Sciatic nerve (tissue), 2 donors: ENCODE measurements at regions not wholly inside any gene's neighbourhood (a gene's known extent, or its start where the extent isn't known, plus 50 kb on each side); places are given as distances from the start of the nearest gene placed in this dataset.
"Not testable (repeated sequence)": the region's sequence is repeated elsewhere in the genome, so short reads cannot be mapped to it uniquely, and the experiment has no call there.

Experiments used
- ATAC-seq: fragments of 200-7000 bp; cut with Tn5 transposase; one replicate; pipeline ENCODE4 v1.9.1; 2020; ENCODE audit warnings: mild to moderate bottlenecking, moderate library complexity
- DNase-seq: peaks from one replicate; pipeline ENCODE4 v3.0.0-alpha.2; 2020; ENCODE audit warnings: low spot score
- intact Hi-C: fragments of 100-400 bp; cut with DNase I; formaldehyde crosslinking; loops from one replicate; pipeline ENCODE4 v1.14.2; 2022
- donor health status: DM: no; HTN: no; CAD: no.
- donor health status: DM: no; HTN: no; CAD: no.

- no peak for DNase-seq
- ATAC-seq: peak; percentile 22
- intact Hi-C loops: no loop called here
Observed at GRCh38 chr5:124034083-124034700, 522.2 kb downstream of the CSNK1G3 start.

DNA sequence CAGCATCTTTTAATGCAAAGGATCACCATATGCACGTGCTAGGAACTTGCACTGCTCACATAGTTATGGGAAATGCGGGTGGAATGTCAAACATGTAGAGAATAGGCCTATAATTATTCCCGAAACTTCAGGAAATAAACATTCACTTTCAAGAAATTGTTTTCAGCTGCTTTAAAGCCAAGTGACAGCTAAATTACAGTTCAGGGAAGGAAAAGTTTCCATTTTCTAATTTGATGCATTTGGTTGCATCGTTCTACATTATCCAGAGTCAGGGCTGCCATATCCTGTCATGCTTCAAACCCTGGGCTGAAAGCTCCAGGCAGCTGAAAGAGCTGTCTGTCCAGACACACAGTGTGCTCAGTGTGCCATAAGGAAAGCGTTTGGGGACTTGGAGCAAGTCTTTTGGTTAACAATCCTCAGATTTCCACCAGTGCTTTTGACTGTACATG lies 518.1 kb downstream of the CSNK1G3 start:
- intact Hi-C loops: no loop called here
- DNase-seq: no peak
- no peak for ATAC-seq

DNA sequence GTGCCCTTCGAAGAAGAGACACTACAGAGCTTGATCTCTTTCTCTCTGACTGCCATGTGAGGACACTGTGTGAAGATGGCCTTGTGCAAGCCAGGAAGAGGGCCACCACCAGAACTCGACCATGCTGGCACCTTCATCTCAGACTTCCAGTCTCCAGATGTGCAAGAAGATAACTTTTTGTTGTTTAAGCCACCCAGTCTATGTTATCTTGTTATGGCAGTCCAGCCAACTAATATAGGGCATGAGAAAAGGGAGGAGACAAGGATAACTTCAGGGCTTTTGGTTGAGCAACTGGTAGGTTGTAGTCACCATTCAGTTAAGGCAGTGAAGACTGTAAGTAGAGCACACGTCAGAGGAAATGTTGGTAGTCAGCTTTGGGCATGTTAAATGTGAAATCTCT lies 515.5 kb downstream of the CSNK1G3 start:
- intact Hi-C loops: no loop called here
- ATAC-seq (no peak), DNase-seq (no peak)

DNA sequence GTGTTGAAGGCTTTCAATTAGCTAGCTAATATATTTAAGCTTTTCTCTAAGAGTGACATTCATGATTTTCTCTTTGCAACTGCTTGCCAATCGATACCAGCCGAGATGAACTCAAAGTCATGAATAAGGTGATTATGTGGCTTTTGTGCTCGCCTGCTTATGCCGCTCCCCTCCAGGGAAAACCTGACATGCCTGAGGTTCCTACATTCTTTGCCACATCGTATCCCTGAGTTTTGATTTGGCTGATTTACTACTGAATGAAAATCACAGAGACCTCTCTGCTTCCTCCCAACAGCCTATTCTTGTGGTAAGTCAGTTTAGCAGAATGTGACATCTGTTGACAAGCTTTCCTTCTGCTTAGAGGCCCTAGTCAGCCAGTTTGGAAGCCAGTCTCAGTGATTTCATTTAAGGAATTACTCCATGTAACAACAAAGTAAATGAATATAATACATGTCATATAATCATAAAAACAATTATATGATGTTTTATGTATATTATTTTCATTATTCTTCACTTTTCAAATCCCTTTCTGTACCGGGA lies 513.4 kb downstream of the CSNK1G3 start:
- DNase-seq: no peak
- ATAC-seq: no peak
- intact Hi-C loops: no loop called here

DNA sequence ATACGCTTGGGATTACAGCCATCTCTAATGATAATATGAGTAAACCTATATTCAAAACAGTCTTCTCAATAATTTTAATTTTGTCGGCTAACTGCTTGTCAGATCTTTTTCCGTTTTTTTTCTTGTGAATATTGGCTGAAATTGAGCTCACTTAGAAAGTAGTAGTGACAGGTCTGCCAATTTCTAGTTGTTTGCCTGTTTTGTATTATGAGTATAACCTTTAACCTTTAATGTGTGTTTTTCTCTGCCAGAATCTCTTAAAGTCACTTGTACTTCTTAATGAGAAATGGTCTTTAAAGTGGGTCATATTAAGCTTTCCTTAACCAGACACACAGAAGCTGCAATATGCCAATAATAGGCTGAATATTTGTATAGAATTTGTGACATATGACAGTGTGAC lies 511.0 kb downstream of the CSNK1G3 start:
- no peak for DNase-seq
- no peak for ATAC-seq
- intact Hi-C loops: no loop called here

- intact Hi-C loops: no loop called here
- DNase-seq: no peak
- no peak for ATAC-seq
Observed at GRCh38 chr5:124021776-124022175, 509.8 kb downstream of the CSNK1G3 start.

GRCh38 chr5:124021066-124021641 lies 509.2 kb downstream of the CSNK1G3 start:
- intact Hi-C loops: no loop called here
- DNase-seq: no peak
- ATAC-seq: no peak

DNA sequence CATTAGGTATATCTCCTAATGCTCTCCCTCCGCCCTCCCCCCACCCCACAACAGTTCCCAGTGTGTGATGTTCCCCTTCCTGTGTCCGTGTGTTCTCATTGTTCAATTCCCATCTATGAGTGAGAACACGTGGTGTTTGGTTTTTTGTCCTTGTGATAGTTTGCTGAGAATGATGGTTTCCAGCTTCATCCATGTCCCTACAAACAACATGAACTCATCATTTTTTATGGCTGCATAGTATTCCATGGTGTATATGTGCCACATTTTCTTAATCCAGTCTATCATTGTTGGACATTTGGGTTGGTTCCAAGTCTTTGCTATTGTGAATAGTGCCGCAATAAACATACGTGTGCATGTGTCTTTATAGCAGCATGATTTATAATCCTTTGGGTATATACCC lies 505.3 kb downstream of the CSNK1G3 start:
- ATAC-seq, intact Hi-C loops: not testable (repeated sequence)

GRCh38 chr5:124007675-124008398 lies 495.9 kb downstream of the CSNK1G3 start:
- ATAC-seq (no peak), DNase-seq (no peak)
- intact Hi-C loops: no loop called here

More for the DNA sequence above, 505.3 kb downstream of the CSNK1G3 start:
- DNase-seq: not testable (repeated sequence)

DNA sequence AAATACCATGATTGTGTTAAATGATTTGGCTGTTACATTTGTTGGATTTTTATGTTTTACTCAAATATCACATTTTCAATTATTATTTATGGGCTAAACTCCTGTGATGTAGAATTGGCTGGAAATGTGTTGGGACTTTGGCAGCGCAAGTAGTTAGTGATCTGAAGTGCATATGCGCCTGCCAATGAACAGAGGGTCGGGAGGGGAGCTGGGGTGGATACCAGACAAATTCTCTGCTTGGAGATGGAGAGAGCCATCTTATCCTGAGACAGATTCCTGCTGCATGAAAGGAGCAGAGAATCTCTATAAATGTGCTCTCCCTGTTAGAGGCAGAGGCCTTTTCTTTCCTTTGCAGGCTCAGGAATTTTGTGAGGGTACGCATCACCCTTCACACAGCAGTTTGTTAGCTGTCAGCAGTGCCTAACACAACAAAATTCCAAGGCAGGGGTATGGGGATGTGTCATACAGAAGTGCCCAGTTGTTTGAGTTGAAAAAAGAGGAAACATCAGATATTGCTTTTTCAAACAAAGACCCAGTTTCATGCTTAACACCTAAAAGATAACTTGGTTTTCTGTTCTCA lies 489.1 kb downstream of the CSNK1G3 start:
- DNase-seq (no peak), ATAC-seq (no peak)
- intact Hi-C loops: no loop called here

DNA sequence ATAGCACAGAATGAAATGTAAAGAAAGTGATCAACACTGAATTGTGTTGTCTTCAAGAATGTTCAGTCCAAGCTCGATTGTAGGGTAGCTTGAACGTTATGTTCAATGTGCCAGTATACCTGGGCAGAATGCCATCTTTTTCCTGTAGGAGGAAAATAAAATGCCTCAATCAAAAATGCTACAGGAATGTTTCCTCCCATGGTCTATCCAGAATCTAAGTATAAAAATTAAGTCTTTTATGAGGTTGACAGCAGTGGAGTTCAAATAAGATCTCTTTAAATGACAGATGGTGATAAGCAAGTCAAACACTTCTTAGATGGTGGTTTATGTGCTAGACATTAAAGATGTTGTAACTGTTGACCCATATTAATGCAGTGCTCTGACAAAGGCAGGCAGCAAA lies 488.6 kb downstream of the CSNK1G3 start:
- ATAC-seq (no peak), DNase-seq (no peak)
- intact Hi-C loops: no loop called here

DNA sequence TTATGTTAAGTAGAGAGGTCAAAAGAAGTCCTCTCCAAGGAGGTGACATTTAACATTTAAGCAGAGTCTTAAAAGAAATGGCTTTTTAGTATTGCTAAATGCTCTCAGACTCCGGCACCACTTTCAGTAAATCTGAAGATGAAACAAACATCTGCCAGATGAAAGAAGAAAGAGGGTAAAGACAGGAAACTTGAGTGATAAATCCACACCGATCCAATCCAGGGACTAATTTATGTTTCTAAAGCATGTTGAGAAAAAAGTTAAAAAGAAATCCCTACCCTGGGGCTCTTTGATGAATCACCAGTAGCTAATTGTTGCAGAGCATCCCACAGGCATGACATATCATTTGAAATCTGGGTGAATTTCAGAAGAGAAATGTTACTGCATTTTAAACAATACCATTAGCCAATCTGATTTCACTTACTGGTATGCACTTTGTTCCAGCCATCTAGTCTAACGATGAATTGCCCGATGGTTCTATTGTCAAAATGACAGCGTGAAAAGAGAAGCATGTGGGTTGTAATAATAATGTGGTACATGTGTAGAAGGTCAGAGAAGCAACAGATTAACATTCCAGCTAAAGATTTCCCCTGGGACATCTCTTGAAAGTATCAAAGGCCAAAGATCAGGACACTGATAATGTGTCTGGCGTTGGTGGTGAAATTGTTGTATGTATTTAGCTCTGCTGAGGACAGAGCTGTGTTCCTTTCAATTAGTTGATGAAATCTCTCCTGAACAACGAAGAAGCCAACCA lies 485.7 kb downstream of the CSNK1G3 start:
- DNase-seq: no peak
- intact Hi-C loops: no loop called here
- ATAC-seq: peak; percentile 67

GRCh38 chr5:123997064-123997461 lies 485.1 kb downstream of the CSNK1G3 start:
- intact Hi-C loops: no loop called here
- ATAC-seq: no peak
- DNase-seq: no peak

DNA sequence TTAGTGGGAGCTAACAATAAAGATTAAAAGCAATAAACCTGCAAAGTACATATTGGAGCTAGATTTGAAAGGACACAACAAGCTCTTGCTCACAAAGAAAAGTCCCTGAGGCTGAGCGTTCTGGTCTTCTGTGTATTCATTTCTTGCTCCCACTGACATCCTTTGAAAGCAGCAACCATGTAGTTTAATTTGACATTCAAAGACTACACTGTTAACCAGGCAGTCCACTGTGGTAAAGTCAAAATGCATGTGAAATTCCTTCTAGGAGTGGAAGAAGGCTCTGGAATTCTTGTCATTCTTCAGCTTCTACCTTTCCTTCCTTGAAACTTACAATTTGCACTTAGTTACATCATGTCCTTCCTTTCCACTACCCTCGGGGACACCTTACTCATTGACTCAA lies 480.7 kb downstream of the CSNK1G3 start:
- intact Hi-C loops: no loop called here
- no peak for ATAC-seq

DNA sequence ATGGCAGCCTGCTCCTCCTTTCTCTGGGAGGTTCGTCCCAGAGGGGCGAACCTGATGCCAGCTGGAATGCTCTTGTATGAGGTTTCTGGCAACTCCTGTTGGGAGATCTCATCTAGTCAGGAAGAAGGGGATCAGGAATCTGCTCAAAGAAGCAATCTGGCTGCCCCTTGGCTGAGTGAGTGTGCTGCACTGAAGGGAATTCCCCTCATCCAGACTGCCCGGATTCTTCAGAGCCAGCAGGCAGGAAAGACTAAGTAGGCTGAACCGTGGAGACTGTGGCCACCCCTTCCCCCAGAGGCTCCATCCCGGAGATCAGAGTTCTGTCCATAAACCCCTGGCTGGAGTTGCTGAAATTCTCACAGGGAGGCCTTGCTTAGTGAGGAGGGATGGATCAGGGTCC lies 476.0 kb downstream of the CSNK1G3 start:
- ATAC-seq: no peak
- intact Hi-C loops: no loop called here
- DNase-seq: no peak

More for the DNA sequence above, 480.7 kb downstream of the CSNK1G3 start:
- no peak for DNase-seq

- no peak for DNase-seq
- intact Hi-C loops: no loop called here
- no peak for ATAC-seq
Observed at GRCh38 chr5:123976379-123977033, 464.5 kb downstream of the CSNK1G3 start.

DNA sequence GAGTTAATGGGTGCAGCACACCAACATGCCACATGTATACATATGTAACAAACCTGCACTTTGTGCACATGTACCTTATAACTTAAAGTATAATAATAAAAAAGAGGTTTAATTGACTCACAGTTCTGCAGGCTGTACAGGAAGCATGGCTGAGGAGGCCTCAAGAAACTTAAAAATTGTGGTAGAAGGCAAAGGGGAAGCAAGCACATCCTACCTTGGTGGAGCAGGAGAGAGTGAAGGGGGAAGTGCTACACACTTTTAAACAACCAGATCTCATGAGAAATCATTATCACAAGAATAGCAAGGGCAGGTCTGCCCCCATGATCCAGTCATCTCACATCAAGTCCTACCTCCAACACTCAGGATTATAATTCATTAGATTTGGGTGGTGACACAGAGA lies 463.5 kb downstream of the CSNK1G3 start:
- DNase-seq, ATAC-seq, intact Hi-C loops: not testable (repeated sequence)

DNA sequence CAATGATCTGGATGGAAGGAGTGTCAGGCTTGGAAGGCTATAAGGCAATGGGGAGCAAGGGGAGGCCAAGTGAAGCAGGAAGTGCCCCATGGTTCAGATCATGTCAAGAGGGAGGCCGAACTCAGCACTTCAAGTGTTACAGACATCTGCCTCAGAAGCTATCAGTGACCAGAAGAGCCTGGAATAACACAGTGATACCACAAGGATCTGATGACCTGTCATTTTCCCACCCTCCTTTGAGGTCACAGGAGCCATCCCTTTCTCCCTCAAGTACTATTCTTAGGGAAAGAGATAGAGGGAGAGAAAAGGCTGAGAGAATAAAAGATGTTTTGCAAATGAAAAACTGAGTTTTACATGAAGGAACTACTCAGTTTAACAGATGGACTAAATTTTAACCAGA lies 454.8 kb downstream of the CSNK1G3 start:
- intact Hi-C loops: no loop called here
- DNase-seq: no peak
- ATAC-seq: no peak

DNA sequence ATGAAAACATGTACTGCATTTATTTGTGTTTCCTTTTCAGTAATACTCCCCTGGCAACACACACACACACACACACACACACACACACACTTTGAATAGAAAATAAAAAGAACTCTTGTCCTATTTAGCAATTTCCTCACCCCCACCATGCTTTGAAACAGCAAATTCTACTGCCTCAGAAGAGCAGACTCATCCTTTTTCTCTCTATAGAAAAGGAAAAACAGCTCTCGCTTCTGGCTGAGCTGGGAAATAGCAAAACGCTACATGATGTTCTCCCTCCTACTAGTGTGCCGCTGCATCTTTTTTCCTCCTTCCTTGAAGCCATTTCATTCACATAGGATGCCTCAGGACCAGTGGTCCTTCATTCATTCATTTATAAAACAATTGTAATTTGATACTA lies 453.6 kb downstream of the CSNK1G3 start:
- intact Hi-C loops: no loop called here
- DNase-seq: no peak
- ATAC-seq: no peak
